MM.1S (cell line): ENCODE measurements at regions not wholly inside any gene's neighbourhood (a gene's known extent, or its start where the extent isn't known, plus 50 kb on each side); places are given as distances from the start of the nearest gene placed in this dataset.

Experiments
- DNase-seq: peaks from one replicate; pipeline ENCODE4 v3.0.0-alpha.2; 2015
- H2AFZ ChIP-seq: fragments of 300-600 bp; sonication (generic); 2 replicates; pipeline ENCODE4 v1.6.0; 2016; ENCODE audit warnings: antibody characterized with exemption, low read length
- H3F3A ChIP-seq: fragments of 300-600 bp; sonication (generic); 2 replicates; pipeline ENCODE4 v1.6.1; 2016; ENCODE audit warnings: mild to moderate bottlenecking, antibody characterized with exemption, low read length, moderate library complexity, mixed read lengths; ENCODE audit not compliant: insufficient read depth
- H3K27ac ChIP-seq: fragments of 300-600 bp; sonication (generic); 2 replicates; pipeline ENCODE4 v1.5.1; 2016; ENCODE audit warnings: mild to moderate bottlenecking, low read length
- H3K27me3 ChIP-seq: fragments of 300-600 bp; sonication (generic); replicated peaks from 2 replicates; pipeline ENCODE4 v1.6.0; 2016; ENCODE audit warnings: low read length; ENCODE audit not compliant: insufficient read depth
- H3K36me3 ChIP-seq: fragments of 300-600 bp; sonication (generic); replicated peaks from 2 replicates; pipeline ENCODE4 v1.6.1; 2016; ENCODE audit warnings: mild to moderate bottlenecking, low read length, mixed read lengths; ENCODE audit not compliant: insufficient read depth
- H3K4me1 ChIP-seq: fragments of 300-600 bp; sonication (generic); 2 replicates; pipeline ENCODE4 v1.6.1; 2016; ENCODE audit warnings: low read length, mixed read lengths
- H3K4me2 ChIP-seq: fragments of 300-600 bp; sonication (generic); 2 replicates; pipeline ENCODE4 v1.6.0; 2016; ENCODE audit warnings: low read depth, low read length
- H3K4me3 ChIP-seq: fragments of 300-600 bp; sonication (generic); 2 replicates; pipeline ENCODE4 v1.5.1; 2016; ENCODE audit warnings: low read length, mixed read lengths
- H3K79me2 ChIP-seq: fragments of 300-600 bp; sonication (generic); 2 replicates; pipeline ENCODE4 v1.6.1; 2016; ENCODE audit warnings: mixed run types, low read length, mixed read lengths
- H3K9ac ChIP-seq: fragments of 300-600 bp; sonication (generic); 2 replicates; pipeline ENCODE4 v1.6.1; 2016; ENCODE audit warnings: low read length, mixed read lengths
- H3K9me2 ChIP-seq: fragments of 300-600 bp; sonication (generic); replicated peaks from 2 replicates; pipeline ENCODE4 v1.6.1; 2016; ENCODE audit warnings: mild to moderate bottlenecking, low read length, mixed read lengths; ENCODE audit not compliant: insufficient read depth
- H3K9me3 ChIP-seq: fragments of 300-600 bp; sonication (generic); replicated peaks from 2 replicates; pipeline ENCODE4 v1.6.1; 2016; ENCODE audit warnings: mild to moderate bottlenecking, low read length, mixed read lengths; ENCODE audit not compliant: insufficient read depth
- H4K20me1 ChIP-seq: fragments of 300-600 bp; sonication (generic); 2 replicates; pipeline ENCODE4 v1.6.1; 2016; ENCODE audit warnings: mild to moderate bottlenecking, low read length, moderate library complexity, mixed read lengths; ENCODE audit not compliant: insufficient read depth
- CTCF ChIP-seq: fragments of 300-600 bp; sonication (generic); IDR thresholded peaks from 2 replicates; pipeline ENCODE4 v1.5.1; 2016; ENCODE audit warnings: antibody characterized with exemption, low read length, mixed read lengths
- EZH2 ChIP-seq: fragments of 300-600 bp; sonication (generic); optimal IDR thresholded peaks from 2 replicates; pipeline ENCODE3; 2017; ENCODE audit warnings: low read depth, mild to moderate bottlenecking, antibody characterized with exemption, low read length, mixed read lengths
- EZH2phosphoT487 ChIP-seq: fragments of 300-600 bp; sonication (generic); IDR thresholded peaks from 2 replicates; pipeline ENCODE4 v1.6.1; 2018; ENCODE audit warnings: antibody characterized with exemption, low read length

- no peak overlapping the region for H2AFZ ChIP-seq
- no peaks in the 10 kb centered on the region for H3K36me3 ChIP-seq
- DNase-seq: no peak
- no peak overlapping the region for H3K9ac ChIP-seq
- H3K9me3 ChIP-seq: no peaks in the 10 kb centered on the region
- H3F3A ChIP-seq: no peaks in the 10 kb centered on the region
- no peak overlapping the region for H3K4me3 ChIP-seq
- TF ChIP-seq EZH2phosphoT487: no peak
- TF ChIP-seq CTCF: no peak
- no peak for TF ChIP-seq EZH2
- no peak overlapping the region for H3K4me2 ChIP-seq
- H3K27ac ChIP-seq: no peak overlapping the region
- no peaks in the 10 kb centered on the region for H3K79me2 ChIP-seq
- H3K9me2 ChIP-seq: no peaks in the 10 kb centered on the region
- no peaks in the 10 kb centered on the region for H4K20me1 ChIP-seq
- no peaks in the 10 kb centered on the region for H3K27me3 ChIP-seq
- H3K4me1 ChIP-seq: no peaks in the 10 kb centered on the region
These were observed 77.1 kb upstream of the COL3A1 start for GRCh38 chr2:188897096-188897495.

- Histone ChIP-seq H3K27ac (no peak overlapping the region), H3K36me3 (no peaks in the 10 kb centered on the region), H2AFZ (no peak overlapping the region), H3K27me3 (no peaks in the 10 kb centered on the region), H3K4me3 (no peak overlapping the region), H3K79me2 (no peaks in the 10 kb centered on the region), H3K4me1 (no peaks in the 10 kb centered on the region), H3K9ac (no peak overlapping the region), H4K20me1 (no peaks in the 10 kb centered on the region), H3K9me3 (no peaks in the 10 kb centered on the region), H3K9me2 (no peaks in the 10 kb centered on the region), H3K4me2 (no peak overlapping the region), H3F3A (no peaks in the 10 kb centered on the region)
- no peak for DNase-seq
- TF ChIP-seq EZH2phosphoT487 (no peak), CTCF (no peak), EZH2 (no peak)
These were observed 75.9 kb upstream of the COL3A1 start for GRCh38 chr2:188898261-188898660.

- no peak for DNase-seq
- no peak overlapping the region for H3K27ac ChIP-seq
- H3K36me3 ChIP-seq: no peaks in the 10 kb centered on the region
- no peak overlapping the region for H3K4me3 ChIP-seq
- no peaks in the 10 kb centered on the region for H3K9me3 ChIP-seq
- H3K79me2 ChIP-seq: no peaks in the 10 kb centered on the region
- no peaks in the 10 kb centered on the region for H3K27me3 ChIP-seq
- H2AFZ ChIP-seq: no peak overlapping the region
- H4K20me1 ChIP-seq: no peaks in the 10 kb centered on the region
- H3K4me2 ChIP-seq: no peak overlapping the region
- no peak overlapping the region for H3K9ac ChIP-seq
- no peaks in the 10 kb centered on the region for H3F3A ChIP-seq
- H3K9me2 ChIP-seq: no peaks in the 10 kb centered on the region
- no peak for TF ChIP-seq CTCF
- TF ChIP-seq EZH2phosphoT487: no peak
- TF ChIP-seq EZH2: no peak
- H3K4me1 ChIP-seq: no peaks in the 10 kb centered on the region
These were observed 71.2 kb upstream of the COL3A1 start for GRCh38 chr2:188902901-188903491.
